GM12872 (cell line): ENCODE measurements at regions not wholly inside any gene's neighbourhood (a gene's known extent, or its start where the extent isn't known, plus 50 kb on each side); places are given as distances from the start of the nearest gene placed in this dataset.

Experiments used
- CTCF ChIP-seq: IDR thresholded peaks from 3 replicates; pipeline ENCODE4 v1.5.1; 2011; ENCODE audit warnings: low read depth, mild to moderate bottlenecking, low read length, moderate library complexity; ENCODE audit not compliant: insufficient read depth

GRCh38 chr18:67379981-67380380 is 136.5 kb downstream of the DSEL start:
- no peak for TF ChIP-seq CTCF

- no peak for TF ChIP-seq CTCF
These were observed 140.1 kb downstream of the DSEL start for GRCh38 chr18:67376372-67376771.

GRCh38 chr18:67373636-67374035 is 142.9 kb downstream of the DSEL start:
- no peak for TF ChIP-seq CTCF

GRCh38 chr18:67367540-67367939 is 149.0 kb downstream of the DSEL start:
- TF ChIP-seq CTCF = no peak

GRCh38 chr18:67363694-67364093 is 152.8 kb downstream of the DSEL start:
- no peak for TF ChIP-seq CTCF

GRCh38 chr18:67362906-67363305 is 153.6 kb downstream of the DSEL start:
- TF ChIP-seq CTCF = no peak

GRCh38 chr18:67359873-67360838 is 156.4 kb downstream of the DSEL start:
- no peak for TF ChIP-seq CTCF
